ENCODE measurements at regions not wholly inside any gene's neighbourhood (a gene's known extent, or its start where the extent isn't known, plus 50 kb on each side); places are given as distances from the start of the nearest gene placed in this dataset.

GRCh38 chr16:58970775-58971174 lies 236.7 kb upstream of the GOT2 start:
- Histone ChIP-seq H3K4me3 (no peak overlapping the region), H3K9me3 (ENCODE audit: low read depth) (no peaks in the 10 kb centered on the region), H3K27me3 (no peaks in the 10 kb centered on the region), H4K20me1 (ENCODE audit: insufficient read depth, poor library complexity, severe bottlenecking) (no peaks in the 10 kb centered on the region), H3K79me2 (no peaks in the 10 kb centered on the region), H3K9me2 (replicated peaks; ENCODE audit: insufficient read depth) (no peaks in the 10 kb centered on the region), H2AFZ (no peak overlapping the region), H3K4me1 (ENCODE audit: insufficient read depth) (no peaks in the 10 kb centered on the region), H3K4me2 (no peak overlapping the region), H3K27ac (no peak overlapping the region), H3K36me3 (replicated peaks; ENCODE audit: insufficient read depth, low read depth) (no peaks in the 10 kb centered on the region)
- DNase-seq (ENCODE audit: low spot score) = no peak
- WGBS (ENCODE audit: low lambda C conversion rate, missing lambda C conversion rate) = 100% methylated on average over 1 of the region's 1 CpG
- TF ChIP-seq EZH2 (IDR thresholded peaks at IDR 0.05; ENCODE audit: borderline replicate concordance) (no peak), EZH2phosphoT487 (IDR thresholded peaks at IDR 0.05; ENCODE audit: low read depth, severe bottlenecking, unreplicated experiment) (no peak)
- TF ChIP-seq, protein P1, sequence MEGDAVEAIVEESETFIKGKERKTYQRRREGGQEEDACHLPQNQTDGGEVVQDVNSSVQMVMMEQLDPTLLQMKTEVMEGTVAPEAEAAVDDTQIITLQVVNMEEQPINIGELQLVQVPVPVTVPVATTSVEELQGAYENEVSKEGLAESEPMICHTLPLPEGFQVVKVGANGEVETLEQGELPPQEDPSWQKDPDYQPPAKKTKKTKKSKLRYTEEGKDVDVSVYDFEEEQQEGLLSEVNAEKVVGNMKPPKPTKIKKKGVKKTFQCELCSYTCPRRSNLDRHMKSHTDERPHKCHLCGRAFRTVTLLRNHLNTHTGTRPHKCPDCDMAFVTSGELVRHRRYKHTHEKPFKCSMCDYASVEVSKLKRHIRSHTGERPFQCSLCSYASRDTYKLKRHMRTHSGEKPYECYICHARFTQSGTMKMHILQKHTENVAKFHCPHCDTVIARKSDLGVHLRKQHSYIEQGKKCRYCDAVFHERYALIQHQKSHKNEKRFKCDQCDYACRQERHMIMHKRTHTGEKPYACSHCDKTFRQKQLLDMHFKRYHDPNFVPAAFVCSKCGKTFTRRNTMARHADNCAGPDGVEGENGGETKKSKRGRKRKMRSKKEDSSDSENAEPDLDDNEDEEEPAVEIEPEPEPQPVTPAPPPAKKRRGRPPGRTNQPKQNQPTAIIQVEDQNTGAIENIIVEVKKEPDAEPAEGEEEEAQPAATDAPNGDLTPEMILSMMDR (IDR thresholded peaks at IDR 0.05; ENCODE audit: poor library complexity) = no peak

- H3K4me1 ChIP-seq (ENCODE audit: insufficient read depth) = no peaks in the 10 kb centered on the region
- H3K9me2 ChIP-seq (replicated peaks; ENCODE audit: insufficient read depth) = no peaks in the 10 kb centered on the region
- no peaks in the 10 kb centered on the region for H3K27me3 ChIP-seq
- H3K27ac ChIP-seq = no peak overlapping the region
- 87% methylated on average over 3 of the region's 3 CpGs for WGBS (ENCODE audit: low lambda C conversion rate, missing lambda C conversion rate)
- H3K36me3 ChIP-seq (replicated peaks; ENCODE audit: insufficient read depth, low read depth) = no peaks in the 10 kb centered on the region
- no peak overlapping the region for H2AFZ ChIP-seq
- no peaks in the 10 kb centered on the region for H3K9me3 ChIP-seq (ENCODE audit: low read depth)
- H3K4me3 ChIP-seq = no peak overlapping the region
- no peak overlapping the region for H3K4me2 ChIP-seq
- no peaks in the 10 kb centered on the region for H4K20me1 ChIP-seq (ENCODE audit: insufficient read depth, poor library complexity, severe bottlenecking)
- no peak for DNase-seq (ENCODE audit: low spot score)
- TF ChIP-seq EZH2 (IDR thresholded peaks at IDR 0.05; ENCODE audit: borderline replicate concordance) (no peak), EZH2phosphoT487 (IDR thresholded peaks at IDR 0.05; ENCODE audit: low read depth, severe bottlenecking, unreplicated experiment) (no peak)
- TF ChIP-seq, protein P1 (IDR thresholded peaks at IDR 0.05; ENCODE audit: poor library complexity) = no peak
- H3K79me2 ChIP-seq = no peaks in the 10 kb centered on the region
Measured at GRCh38 chr16:58963479-58963878, 229.4 kb upstream of the GOT2 start.

DNA sequence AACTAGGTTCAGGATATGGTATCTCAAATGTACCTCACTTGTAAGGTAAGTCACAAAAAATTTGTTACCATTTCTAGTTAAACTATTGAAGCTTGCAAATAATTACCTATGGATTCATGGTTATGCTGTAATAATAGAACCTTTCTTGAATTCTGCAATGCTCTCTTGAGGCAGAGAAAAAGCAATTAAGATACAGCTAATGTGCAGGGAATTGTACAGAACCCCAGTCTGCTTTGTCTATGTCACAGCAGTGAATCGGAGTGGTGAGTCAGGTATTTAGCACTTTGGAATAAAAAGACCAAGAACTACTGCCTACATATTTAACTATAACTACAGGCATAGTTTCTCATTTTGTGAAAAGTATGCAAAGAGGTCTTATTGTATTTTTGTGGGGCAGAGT lies 228.7 kb upstream of the GOT2 start:
- Histone ChIP-seq H3K27ac (no peak overlapping the region), H2AFZ (no peak overlapping the region), H3K9me2 (replicated peaks; ENCODE audit: insufficient read depth) (no peaks in the 10 kb centered on the region), H3K27me3 (no peaks in the 10 kb centered on the region), H3K4me3 (no peak overlapping the region), H3K36me3 (replicated peaks; ENCODE audit: insufficient read depth, low read depth) (no peaks in the 10 kb centered on the region), H4K20me1 (ENCODE audit: insufficient read depth, poor library complexity, severe bottlenecking) (no peaks in the 10 kb centered on the region), H3K4me1 (ENCODE audit: insufficient read depth) (no peaks in the 10 kb centered on the region), H3K79me2 (no peaks in the 10 kb centered on the region), H3K9me3 (ENCODE audit: low read depth) (no peaks in the 10 kb centered on the region), H3K4me2 (no peak overlapping the region)
- TF ChIP-seq EZH2phosphoT487 (IDR thresholded peaks at IDR 0.05; ENCODE audit: low read depth, severe bottlenecking, unreplicated experiment) (no peak), EZH2 (IDR thresholded peaks at IDR 0.05; ENCODE audit: borderline replicate concordance) (no peak)
- TF ChIP-seq, protein P1 (IDR thresholded peaks at IDR 0.05; ENCODE audit: poor library complexity) = no peak
- no peak for DNase-seq (ENCODE audit: low spot score)
- WGBS (ENCODE audit: low lambda C conversion rate, missing lambda C conversion rate) = 93% methylated on average over 1 of the region's 1 CpG

DNA sequence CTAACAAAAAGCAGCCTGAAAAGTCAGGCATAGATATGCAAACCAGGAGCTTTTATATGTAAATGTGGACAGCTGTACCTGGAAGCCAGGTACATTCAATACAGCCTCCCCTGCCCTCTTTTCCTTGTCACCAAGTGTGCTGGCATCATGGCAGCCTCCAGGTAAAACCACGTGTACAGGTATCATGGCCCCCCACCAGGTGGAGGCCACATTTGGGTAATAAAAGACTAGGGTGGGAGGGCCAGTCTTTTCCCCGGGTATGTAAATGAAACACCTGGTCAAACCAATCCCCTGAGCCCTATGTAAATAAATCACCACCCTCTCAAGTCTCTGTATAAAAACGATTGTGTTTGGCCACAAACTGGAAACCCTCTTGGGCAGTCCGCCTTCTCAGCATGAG lies 226.4 kb upstream of the GOT2 start:
- H3K79me2 ChIP-seq = no peaks in the 10 kb centered on the region
- H3K4me2 ChIP-seq = no peak overlapping the region
- TF ChIP-seq EZH2 (IDR thresholded peaks at IDR 0.05; ENCODE audit: borderline replicate concordance) (no peak), EZH2phosphoT487 (IDR thresholded peaks at IDR 0.05; ENCODE audit: low read depth, severe bottlenecking, unreplicated experiment) (no peak)
- TF ChIP-seq, protein P1 (IDR thresholded peaks at IDR 0.05; ENCODE audit: poor library complexity) = no peak
- no peaks in the 10 kb centered on the region for H3K36me3 ChIP-seq (replicated peaks; ENCODE audit: insufficient read depth, low read depth)
- WGBS (ENCODE audit: low lambda C conversion rate, missing lambda C conversion rate) = 58% methylated on average over 4 of the region's 4 CpGs
- no peaks in the 10 kb centered on the region for H4K20me1 ChIP-seq (ENCODE audit: insufficient read depth, poor library complexity, severe bottlenecking)
- DNase-seq (ENCODE audit: low spot score) = no peak
- no peaks in the 10 kb centered on the region for H3K9me2 ChIP-seq (replicated peaks; ENCODE audit: insufficient read depth)
- H3K27ac ChIP-seq = no peak overlapping the region
- no peak overlapping the region for H2AFZ ChIP-seq
- no peaks in the 10 kb centered on the region for H3K4me1 ChIP-seq (ENCODE audit: insufficient read depth)
- no peaks in the 10 kb centered on the region for H3K27me3 ChIP-seq
- H3K9me3 ChIP-seq (ENCODE audit: low read depth) = no peaks in the 10 kb centered on the region
- H3K4me3 ChIP-seq = no peak overlapping the region

All from hepatocyte (in vitro differentiated cells).